B cell (primary cell): ENCODE measurements at regions not wholly inside any gene's neighbourhood (a gene's known extent, or its start where the extent isn't known, plus 50 kb on each side); places are given as distances from the start of the nearest gene placed in this dataset.

Experiments used
- CTCF ChIP-seq: fragments of 200-600 bp; IDR thresholded peaks from one replicate; pipeline ENCODE4 v1.8.0; 2022; ENCODE audit warnings: antibody characterized with exemption, mild to moderate bottlenecking
- EZH2 ChIP-seq: IDR thresholded peaks from 2 replicates; pipeline ENCODE4 v1.6.1; 2012; ENCODE audit warnings: borderline replicate concordance, low read depth, mild to moderate bottlenecking, moderate library complexity, low read length; ENCODE audit not compliant: insufficient read depth, poor library complexity, severe bottlenecking

GRCh38 chr6:4463236-4463635 lies 313.0 kb upstream of the CDYL start:
- TF ChIP-seq CTCF: no peak
- no peak for TF ChIP-seq EZH2
